MM.1S (cell line): ENCODE measurements at regions not wholly inside any gene's neighbourhood (a gene's known extent, or its start where the extent isn't known, plus 50 kb on each side); places are given as distances from the start of the nearest gene placed in this dataset.

ENCODE experiments used
- EZH2phosphoT487 ChIP-seq: fragments of 300-600 bp; sonication (generic); IDR thresholded peaks from 2 replicates; pipeline ENCODE4 v1.6.1; 2018; ENCODE audit warnings: antibody characterized with exemption, low read length
- TF ChIP-seq, protein P1 (sequence below): fragments of 300-600 bp; sonication (generic); IDR thresholded peaks from 2 replicates; pipeline ENCODE4 v1.5.1; 2016; ENCODE audit warnings: antibody characterized with exemption, low read length, mixed read lengths

GRCh38 chr9:26779062-26779461 is 113.5 kb downstream of the CAAP1 start:
- TF ChIP-seq, protein P1, sequence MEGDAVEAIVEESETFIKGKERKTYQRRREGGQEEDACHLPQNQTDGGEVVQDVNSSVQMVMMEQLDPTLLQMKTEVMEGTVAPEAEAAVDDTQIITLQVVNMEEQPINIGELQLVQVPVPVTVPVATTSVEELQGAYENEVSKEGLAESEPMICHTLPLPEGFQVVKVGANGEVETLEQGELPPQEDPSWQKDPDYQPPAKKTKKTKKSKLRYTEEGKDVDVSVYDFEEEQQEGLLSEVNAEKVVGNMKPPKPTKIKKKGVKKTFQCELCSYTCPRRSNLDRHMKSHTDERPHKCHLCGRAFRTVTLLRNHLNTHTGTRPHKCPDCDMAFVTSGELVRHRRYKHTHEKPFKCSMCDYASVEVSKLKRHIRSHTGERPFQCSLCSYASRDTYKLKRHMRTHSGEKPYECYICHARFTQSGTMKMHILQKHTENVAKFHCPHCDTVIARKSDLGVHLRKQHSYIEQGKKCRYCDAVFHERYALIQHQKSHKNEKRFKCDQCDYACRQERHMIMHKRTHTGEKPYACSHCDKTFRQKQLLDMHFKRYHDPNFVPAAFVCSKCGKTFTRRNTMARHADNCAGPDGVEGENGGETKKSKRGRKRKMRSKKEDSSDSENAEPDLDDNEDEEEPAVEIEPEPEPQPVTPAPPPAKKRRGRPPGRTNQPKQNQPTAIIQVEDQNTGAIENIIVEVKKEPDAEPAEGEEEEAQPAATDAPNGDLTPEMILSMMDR = no peak
- no peak for TF ChIP-seq EZH2phosphoT487
